Activated CD8-positive, alpha-beta memory T cell treated with anti-CD3 and anti-CD28 coated beads, Interleukin-2, amount 50 U/mL, for 24 hours (primary cell): ENCODE measurements at regions not wholly inside any gene's neighbourhood (a gene's known extent, or its start where the extent isn't known, plus 50 kb on each side); places are given as distances from the start of the nearest gene placed in this dataset.
"Not testable (repeated sequence)": the region's sequence is repeated elsewhere in the genome, so short reads cannot be mapped to it uniquely, and the experiment has no call there.

Experiments
- DNase-seq: peaks from one replicate; pipeline ENCODE4 v3.0.0-alpha.2; 2020; ENCODE audit errors: extremely low read depth

DNA sequence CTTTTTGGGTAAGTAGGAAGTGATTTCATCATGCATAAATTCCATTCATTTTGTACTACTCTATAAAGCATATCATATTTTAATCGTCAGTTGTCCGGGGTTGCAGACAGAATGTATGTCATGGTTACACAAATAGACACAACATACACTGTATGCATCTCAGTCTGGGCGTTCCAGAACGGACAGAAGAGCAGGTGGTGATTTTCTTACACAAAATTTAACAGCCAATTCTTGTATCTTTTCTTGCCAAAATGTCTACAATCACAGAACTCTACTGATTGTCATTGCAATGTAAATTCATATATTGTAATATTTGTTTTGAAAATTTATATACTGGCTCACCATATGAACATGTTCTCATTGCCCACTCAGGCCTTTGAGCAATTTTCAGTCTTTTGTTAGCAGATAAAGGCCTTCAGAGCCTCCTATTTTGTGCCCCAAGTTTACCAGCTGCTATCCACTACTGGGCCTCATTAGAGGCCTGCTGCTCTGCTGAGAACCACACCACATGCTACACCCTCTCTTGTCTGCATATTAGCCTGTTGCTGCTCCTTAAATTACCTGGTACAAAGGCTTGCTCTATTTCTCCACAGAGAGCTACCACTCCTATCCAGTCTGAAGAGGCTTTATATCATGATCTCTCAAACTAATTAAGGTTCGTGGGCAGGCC lies 61.5 kb downstream of the PRDM13 start:
- DNase-seq = no peak

DNA sequence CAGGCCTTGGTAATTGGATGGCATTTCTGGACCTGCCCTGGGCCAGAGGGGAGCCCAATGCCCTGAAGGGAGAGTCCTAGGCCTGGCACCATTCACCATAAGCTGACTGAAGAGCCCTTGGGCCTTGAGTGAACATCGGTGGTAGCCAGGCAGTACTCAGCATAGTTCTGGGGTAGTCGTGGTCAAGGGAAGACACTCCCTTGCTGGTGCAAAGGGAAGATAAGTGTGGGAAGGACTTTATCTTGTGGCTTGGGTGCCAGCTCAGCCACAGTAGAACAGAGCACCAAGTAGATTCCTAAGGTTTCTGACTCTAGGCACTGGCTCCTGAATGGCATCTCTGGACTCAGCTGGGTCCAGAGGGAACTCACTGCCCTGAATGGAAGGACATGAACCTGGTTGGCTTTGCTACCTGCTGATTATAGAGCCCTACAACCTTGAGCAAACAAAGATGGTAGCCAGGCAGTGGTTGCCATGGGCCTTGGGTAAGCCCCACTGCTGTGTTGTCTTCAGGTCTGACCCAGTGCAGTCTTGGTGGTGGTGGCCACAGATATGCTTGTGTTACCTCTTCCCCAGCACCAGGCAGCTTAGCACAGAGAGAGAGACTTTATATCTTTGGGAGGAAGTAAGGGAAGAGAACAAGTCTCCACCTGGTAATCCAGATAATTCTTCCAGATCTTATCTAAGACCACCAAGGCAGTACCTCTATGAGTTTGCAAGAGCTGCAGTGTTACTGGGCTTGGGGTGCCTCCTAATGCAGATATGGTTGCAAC lies 83.5 kb downstream of the PRDM13 start:
- DNase-seq = no peak

DNA sequence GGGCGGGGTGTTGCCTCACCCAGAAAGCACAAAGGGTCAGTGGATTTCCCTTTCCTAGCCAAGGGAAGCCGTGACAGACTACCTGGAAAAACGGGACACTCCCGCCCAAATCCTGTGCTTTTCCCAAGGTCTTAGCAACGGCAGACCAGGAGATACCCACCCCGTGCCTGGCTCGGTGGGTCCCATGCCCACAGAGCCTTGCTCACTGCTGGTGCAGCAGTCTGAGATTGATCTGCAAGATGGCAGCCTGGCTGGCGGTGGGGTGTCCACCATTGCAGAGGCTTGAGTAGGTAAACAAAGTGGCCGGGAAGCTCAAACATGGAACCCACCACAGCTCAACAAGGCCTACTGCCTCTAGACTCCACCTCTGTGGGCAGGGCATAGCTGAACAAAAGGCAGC lies 95.7 kb downstream of the PRDM13 start:
- DNase-seq = not testable (repeated sequence)

DNA sequence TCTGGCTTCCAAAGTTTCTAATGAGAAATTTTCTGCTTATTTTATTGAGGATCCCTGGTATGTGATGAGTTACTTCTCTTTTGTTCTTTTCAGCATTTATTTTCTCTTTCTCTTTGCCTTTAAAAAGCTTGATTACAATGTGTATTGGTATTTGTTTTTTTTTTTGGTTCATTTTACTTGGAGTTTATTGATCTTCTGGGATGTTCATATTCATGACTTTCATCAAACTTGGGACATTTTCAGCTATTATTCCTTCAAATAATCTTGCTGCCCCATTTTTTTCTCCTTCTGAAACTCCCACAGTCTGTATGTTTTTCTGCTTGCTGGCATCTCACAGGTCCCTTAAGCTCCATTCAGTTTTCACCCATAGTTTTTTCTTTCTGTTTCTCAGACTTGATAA lies 102.4 kb downstream of the PRDM13 start:
- no peak for DNase-seq

- no peak for DNase-seq
Observed at GRCh38 chr6:99711302-99711701, 104.7 kb downstream of the PRDM13 start.

GRCh38 chr6:99711925-99712324 lies 105.3 kb downstream of the PRDM13 start:
- no peak for DNase-seq

DNA sequence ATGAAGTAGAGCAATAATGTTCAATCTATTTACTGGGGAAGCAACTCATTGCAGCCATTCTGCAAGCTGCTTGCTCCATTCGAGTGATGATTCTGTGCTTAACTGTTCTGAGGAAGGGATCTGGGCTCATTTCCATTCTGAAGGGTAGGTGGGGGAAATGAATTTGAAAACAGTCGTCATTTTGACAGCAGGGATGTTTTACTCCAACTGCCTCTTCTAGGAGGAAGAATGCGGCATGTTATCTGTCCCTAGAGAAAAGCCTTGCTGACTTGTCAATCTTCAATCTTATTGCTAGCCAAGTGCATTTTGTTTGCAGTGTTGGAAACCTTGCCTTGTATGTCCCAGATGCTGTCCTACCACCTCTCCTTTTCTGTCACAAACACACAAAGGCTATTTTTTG lies 105.9 kb downstream of the PRDM13 start:
- DNase-seq = no peak

- DNase-seq = not testable (repeated sequence)
Observed at GRCh38 chr6:99722043-99722442, 115.4 kb downstream of the PRDM13 start.

DNA sequence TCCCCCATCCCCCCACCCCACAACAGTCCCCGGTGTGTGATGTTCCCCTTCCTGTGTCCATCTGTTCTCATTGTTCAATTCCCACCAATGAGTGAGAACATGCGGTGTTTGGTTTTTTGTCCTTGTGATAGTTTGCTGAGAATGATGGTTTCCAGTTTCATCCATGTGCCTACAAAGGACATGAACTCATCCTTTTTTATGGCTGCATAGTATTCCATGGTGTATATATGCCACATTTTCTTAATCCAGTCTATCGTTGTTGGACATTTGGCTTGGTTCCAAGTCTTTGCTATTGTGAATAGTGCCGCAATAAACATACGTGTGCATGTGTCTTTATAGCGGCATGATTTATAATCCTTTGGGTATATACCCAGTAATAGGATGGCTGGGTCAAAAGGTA lies 123.6 kb downstream of the PRDM13 start:
- DNase-seq = not testable (repeated sequence)

GRCh38 chr6:99736302-99736701 lies 129.7 kb downstream of the PRDM13 start:
- no peak for DNase-seq

- DNase-seq = no peak
Observed at GRCh38 chr6:99739526-99739925, 132.9 kb downstream of the PRDM13 start.

DNA sequence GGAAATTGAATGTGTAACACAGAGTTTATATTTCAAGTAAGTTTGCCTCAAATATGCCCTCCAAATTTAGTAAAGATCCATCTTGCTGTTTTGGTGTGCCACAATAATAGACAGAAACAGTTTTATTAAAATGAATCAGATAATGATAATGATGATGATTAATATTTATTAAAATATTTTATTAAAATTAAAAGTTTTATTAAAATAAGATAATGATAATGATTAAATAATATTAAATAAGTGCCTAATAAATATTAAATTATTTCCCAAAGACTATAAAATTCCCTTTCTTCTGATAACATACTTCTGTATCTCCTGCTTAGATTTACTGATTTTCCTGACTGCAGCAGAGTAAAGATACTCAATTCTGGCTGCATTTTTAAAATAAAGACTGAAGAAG lies 134.5 kb downstream of the PRDM13 start:
- DNase-seq = no peak

- no peak for DNase-seq
Observed at GRCh38 chr6:99743647-99744046, 137.0 kb downstream of the PRDM13 start.

GRCh38 chr6:99745651-99746050 lies 139.0 kb downstream of the PRDM13 start:
- no peak for DNase-seq

GRCh38 chr6:99746261-99746895 lies 139.7 kb downstream of the PRDM13 start:
- DNase-seq = peak; percentile 27

GRCh38 chr6:99761711-99762110 lies 155.1 kb downstream of the PRDM13 start:
- no peak for DNase-seq

GRCh38 chr6:99768166-99768565 lies 161.5 kb downstream of the PRDM13 start:
- DNase-seq = no peak

DNA sequence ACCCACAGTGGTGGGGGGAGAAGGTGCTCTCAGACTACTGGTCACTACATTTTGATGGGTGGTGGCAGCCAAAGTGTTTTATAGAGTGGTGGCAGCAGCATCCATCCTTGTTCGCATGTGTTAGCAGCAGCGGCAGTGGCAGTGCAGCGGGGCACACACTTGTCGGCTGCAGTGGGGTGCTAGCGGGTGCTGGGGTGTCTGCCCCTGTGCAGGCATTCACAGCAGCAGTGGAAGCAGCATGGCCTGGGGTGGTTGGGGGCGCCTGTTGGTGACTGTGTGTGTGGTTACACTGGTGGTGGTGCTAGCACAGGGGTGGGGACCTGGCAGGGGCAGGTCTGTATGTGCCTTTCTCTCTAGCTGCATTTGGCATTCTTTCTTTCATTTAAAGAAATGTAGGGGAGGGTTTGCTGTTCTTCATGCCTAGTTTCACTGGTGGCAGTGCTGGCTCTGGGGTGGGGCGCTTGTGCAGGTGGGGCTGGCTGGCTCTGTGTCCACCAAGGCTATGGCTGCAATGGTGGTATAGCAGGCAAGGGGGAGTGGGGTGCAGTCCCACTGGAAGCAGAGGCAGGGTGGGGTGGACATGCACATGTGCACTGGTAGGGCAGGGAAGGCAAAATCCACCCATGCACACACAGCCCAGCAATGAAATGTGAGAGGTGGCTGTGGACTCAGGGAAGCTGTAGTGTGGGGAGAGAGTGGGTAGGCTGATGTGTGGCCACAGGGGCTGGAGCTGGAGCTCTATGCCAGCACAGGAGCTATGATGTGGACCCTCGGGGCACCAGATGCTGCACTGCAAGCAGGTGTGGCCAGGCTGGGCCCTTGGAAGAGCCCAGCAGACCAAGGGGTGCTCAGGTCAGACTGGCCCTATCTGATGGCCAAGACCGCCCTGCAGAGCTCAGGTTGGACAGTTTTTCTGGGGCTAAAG lies 173.3 kb downstream of the PRDM13 start:
- no peak for DNase-seq

- DNase-seq = no peak
Observed at GRCh38 chr6:99780556-99780885, 173.9 kb downstream of the PRDM13 start.

DNA sequence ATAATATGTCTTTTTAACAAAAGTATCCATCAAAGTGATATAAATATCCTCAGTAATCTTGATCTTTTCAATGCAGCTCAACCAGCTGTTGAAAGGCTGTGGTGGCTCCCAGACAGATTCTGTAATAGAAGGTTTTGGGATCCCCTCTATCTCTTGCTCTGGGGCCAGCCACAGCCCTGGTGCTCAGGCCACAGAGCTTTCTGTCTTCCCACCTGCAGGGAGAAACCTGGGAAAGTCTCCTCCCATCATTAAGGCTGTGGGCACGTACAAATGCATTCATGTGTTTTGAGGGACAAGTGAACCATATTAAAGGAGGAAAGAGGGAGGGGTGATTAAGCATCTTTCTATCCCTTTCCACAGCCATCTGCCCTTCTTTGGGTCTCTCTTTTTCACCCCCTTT lies 183.1 kb downstream of the PRDM13 start:
- DNase-seq = no peak

DNA sequence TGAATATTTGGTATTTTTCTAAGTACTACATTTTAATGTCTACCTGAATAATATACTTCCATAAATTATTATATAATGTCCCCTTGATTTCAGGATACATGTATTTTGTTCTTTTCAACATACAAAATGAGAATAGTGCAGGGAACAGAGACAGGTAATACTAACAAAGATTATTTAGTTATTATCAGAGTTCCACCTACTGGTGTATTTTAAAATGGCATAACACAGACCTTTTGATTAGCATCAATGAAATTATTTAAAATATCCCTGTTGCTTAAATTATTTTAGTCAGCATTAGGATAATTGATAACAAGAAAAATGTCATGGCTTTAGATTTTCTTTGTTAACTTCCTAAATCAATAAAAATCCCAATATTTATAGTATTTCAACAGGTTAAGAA lies 184.0 kb downstream of the PRDM13 start:
- DNase-seq = no peak

DNA sequence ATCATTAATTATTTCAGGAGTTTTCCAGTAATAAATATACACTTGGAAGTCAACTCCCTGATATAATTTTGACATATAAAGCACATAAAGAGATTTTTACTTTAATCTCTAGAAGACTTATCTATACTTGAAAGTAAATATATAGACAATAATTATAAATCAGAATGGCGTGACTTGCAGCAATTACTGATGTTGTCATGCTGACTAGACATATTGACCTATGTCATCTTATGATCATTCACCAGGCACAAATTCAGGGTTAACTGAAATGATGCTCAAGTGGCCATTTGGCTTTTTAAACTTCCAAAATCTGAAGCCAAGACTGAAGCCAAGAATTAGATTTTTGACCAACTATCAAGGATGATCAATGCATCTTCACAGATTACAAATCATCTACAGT lies 192.2 kb downstream of the MCHR2 start:
- no peak for DNase-seq
